Effector CD4-positive, alpha-beta T cell (primary cell): ENCODE measurements at regions not wholly inside any gene's neighbourhood (a gene's known extent, or its start where the extent isn't known, plus 50 kb on each side); places are given as distances from the start of the nearest gene placed in this dataset.
"Not testable (repeated sequence)": the region's sequence is repeated elsewhere in the genome, so short reads cannot be mapped to it uniquely, and the experiment has no call there.

ENCODE experiments used
- DNase-seq: peaks from one replicate; pipeline ENCODE4 v3.0.0-alpha.2; 2020

GRCh38 chr4:77450006-77450405, 155.6 kb upstream of the CXCL13 start:
- no peak for DNase-seq

- no peak for DNase-seq
Observed at GRCh38 chr4:77451530-77451929, 154.1 kb upstream of the CXCL13 start.

GRCh38 chr4:77452117-77452516, 153.5 kb upstream of the CXCL13 start:
- DNase-seq: not testable (repeated sequence)

- DNase-seq: no peak
Observed at GRCh38 chr4:77453911-77454310, 151.7 kb upstream of the CXCL13 start.

- DNase-seq: no peak
Observed at GRCh38 chr4:77454858-77455257, 150.8 kb upstream of the CXCL13 start.

- not testable (repeated sequence) for DNase-seq
Observed at GRCh38 chr4:77464100-77464499, 141.5 kb upstream of the CXCL13 start.

- no peak for DNase-seq
Observed at GRCh38 chr4:77465271-77465670, 140.3 kb upstream of the CXCL13 start.

GRCh38 chr4:77466430-77466829, 139.2 kb upstream of the CXCL13 start:
- DNase-seq: no peak

- no peak for DNase-seq
Observed at GRCh38 chr4:77471821-77472495, 133.7 kb upstream of the CXCL13 start.

- DNase-seq: no peak
Observed at GRCh38 chr4:77473509-77473908, 132.1 kb upstream of the CXCL13 start.

GRCh38 chr4:77481856-77482255, 123.8 kb upstream of the CXCL13 start:
- no peak for DNase-seq

GRCh38 chr4:77488882-77489281, 116.7 kb upstream of the CXCL13 start:
- no peak for DNase-seq

- no peak for DNase-seq
Observed at GRCh38 chr4:77493120-77493752, 112.4 kb upstream of the CXCL13 start.

GRCh38 chr4:77493829-77494551, 111.6 kb upstream of the CXCL13 start:
- DNase-seq: no peak

GRCh38 chr4:77496457-77496856, 109.2 kb upstream of the CXCL13 start:
- DNase-seq: no peak

GRCh38 chr4:77500801-77501200, 104.8 kb upstream of the CXCL13 start:
- DNase-seq: no peak

GRCh38 chr4:77501240-77501639, 104.4 kb upstream of the CXCL13 start:
- no peak for DNase-seq

- DNase-seq: no peak
Observed at GRCh38 chr4:77501851-77502250, 103.8 kb upstream of the CXCL13 start.

- no peak for DNase-seq
Observed at GRCh38 chr4:77504407-77504806, 101.2 kb upstream of the CXCL13 start.

GRCh38 chr4:77505275-77505957, 100.2 kb upstream of the CXCL13 start:
- no peak for DNase-seq

- no peak for DNase-seq
Observed at GRCh38 chr4:77505958-77506319, 99.7 kb upstream of the CXCL13 start.

- DNase-seq: no peak
Observed at GRCh38 chr4:77510367-77510766, 95.3 kb upstream of the CXCL13 start.

GRCh38 chr4:77525538-77525937, 80.1 kb upstream of the CXCL13 start:
- DNase-seq: no peak

- DNase-seq: not testable (repeated sequence)
Observed at GRCh38 chr4:77527900-77528299, 77.7 kb upstream of the CXCL13 start.
